HepG2 (cell line): ENCODE measurements at regions not wholly inside any gene's neighbourhood (a gene's known extent, or its start where the extent isn't known, plus 50 kb on each side); places are given as distances from the start of the nearest gene placed in this dataset.

Source experiments
- BCLAF1 ChIP-seq: fragments of 450-650 bp; IDR thresholded peaks from 2 replicates; pipeline ENCODE4 v1.6.1; 2017; ENCODE audit warnings: mild to moderate bottlenecking
- E2F2 ChIP-seq: sonication (generic); formaldehyde crosslinking; IDR thresholded peaks from 2 replicates; pipeline ENCODE4 v1.4.0; 2020; ENCODE audit warnings: missing genetic modification reagents, borderline replicate concordance
- HDAC2 ChIP-seq: sonication (generic); formaldehyde crosslinking; IDR thresholded peaks from 2 replicates; pipeline ENCODE4 v1.4.0; 2020; ENCODE audit warnings: missing genetic modification reagents
- HNF4G ChIP-seq, 2 experiments: sonication (generic) in 1 of 2; formaldehyde crosslinking in 1 of 2; IDR thresholded peaks; 2 replicates each; pipeline versions ENCODE4 v1.4.0 to v1.6.1; 2011 to 2020; ENCODE audit warnings: borderline replicate concordance in 2 of 2, low read depth in 2 of 2, mild to moderate bottlenecking in 2 of 2, low read length in 1 of 2, missing genetic modification reagents in 1 of 2, moderate library complexity in 1 of 2
- ISL2 ChIP-seq: sonication (generic); formaldehyde crosslinking; IDR thresholded peaks from 2 replicates; pipeline ENCODE4 v1.5.0; 2020; ENCODE audit warnings: missing genetic modification reagents
- KLF6 ChIP-seq: IDR thresholded peaks from 2 replicates; pipeline ENCODE4 v1.8.0; 2016; ENCODE audit warnings: missing biosample characterization, missing genetic modification reagents
- KMT2A ChIP-seq: sonication (generic); formaldehyde crosslinking; IDR thresholded peaks from 2 replicates; pipeline ENCODE4 v1.4.0; 2020; ENCODE audit warnings: missing genetic modification reagents
- PITX1 ChIP-seq: sonication (generic); formaldehyde crosslinking; IDR thresholded peaks from 2 replicates; pipeline ENCODE4 v1.5.1; 2020; ENCODE audit warnings: mild to moderate bottlenecking, missing genetic modification reagents
- REXO4 ChIP-seq: sonication (generic); formaldehyde crosslinking; IDR thresholded peaks from 2 replicates; pipeline ENCODE4 v1.8.0; 2022; ENCODE audit warnings: missing genetic modification reagents, mild to moderate bottlenecking, borderline replicate concordance
- STAT6 ChIP-seq: sonication (generic); formaldehyde crosslinking; IDR thresholded peaks from 2 replicates; pipeline ENCODE4 v1.4.0; 2020; ENCODE audit warnings: missing genetic modification reagents, mild to moderate bottlenecking, borderline replicate concordance
- ZBTB43 ChIP-seq: sonication (generic); formaldehyde crosslinking; conservative IDR thresholded peaks from 2 replicates; pipeline ENCODE4 v1.4.0; 2020; ENCODE audit warnings: missing genetic modification reagents
- ZFP36L2 ChIP-seq: sonication (generic); formaldehyde crosslinking; IDR thresholded peaks from 2 replicates; pipeline ENCODE4 v1.4.0; 2020; ENCODE audit warnings: missing genetic modification reagents
- ZNF207 ChIP-seq: fragments of 450-650 bp; IDR thresholded peaks from 2 replicates; pipeline ENCODE4 v1.6.1; 2016; ENCODE audit warnings: antibody characterized with exemption, borderline replicate concordance
- ZNF276 ChIP-seq: sonication (generic); formaldehyde crosslinking; IDR thresholded peaks from 2 replicates; pipeline ENCODE4 v1.4.0; 2020; ENCODE audit warnings: mild to moderate bottlenecking, low read depth, missing genetic modification reagents
- ZNF44 ChIP-seq: sonication (generic); formaldehyde crosslinking; IDR thresholded peaks from 2 replicates; pipeline ENCODE4 v1.5.1; 2020; ENCODE audit warnings: mild to moderate bottlenecking, missing genetic modification reagents
- ZNF670 ChIP-seq: sonication (generic); formaldehyde crosslinking; IDR thresholded peaks from 2 replicates; pipeline ENCODE4 v1.8.0; 2022; ENCODE audit warnings: mild to moderate bottlenecking, missing genetic modification reagents, borderline replicate concordance
- ZNF709 ChIP-seq: sonication (generic); formaldehyde crosslinking; IDR thresholded peaks from 2 replicates; pipeline ENCODE4 v1.5.0; 2020; ENCODE audit warnings: mild to moderate bottlenecking, missing genetic modification reagents
- ZNF784 ChIP-seq: sonication (generic); formaldehyde crosslinking; IDR thresholded peaks from 2 replicates; pipeline ENCODE4 v1.5.1; 2020; ENCODE audit warnings: missing genetic modification reagents, mild to moderate bottlenecking, borderline replicate concordance

- TF ChIP-seq ZNF207 (no peak), KLF6 (CRISPR knock-in tag) (no peak), E2F2 (CRISPR knock-in tag) (no peak), HNF4G (IDR thresholded peaks at IDR 0.05; ENCODE audit: borderline replicate concordance, low read depth, low read length) (peak; percentile 75; the same call in 1 of the 2 replicates), HNF4G (CRISPR knock-in tag; IDR thresholded peaks at IDR 0.05; ENCODE audit: borderline replicate concordance, low read depth) (no peak), KMT2A (CRISPR knock-in tag) (no peak), HDAC2 (0 out of 2 replicates have a peak, but pooled peaks have one; percentile 37), ZNF276 (CRISPR knock-in tag) (no peak), ZNF44 (CRISPR knock-in tag) (no peak), REXO4 (no peak), STAT6 (CRISPR knock-in tag) (no peak), ZNF784 (CRISPR knock-in tag) (no peak), ZNF670 (CRISPR knock-in tag) (no peak), ZFP36L2 (CRISPR knock-in tag) (no peak), BCLAF1 (no peak), ISL2 (CRISPR knock-in tag) (0 out of 2 replicates have a peak, but pooled peaks have one; percentile 26), ZBTB43 (CRISPR knock-in tag) (no peak), PITX1 (no peak), ZNF709 (CRISPR knock-in tag) (no peak)
These were observed 90.2 kb upstream of the TAB3 start (continued) for GRCh38 chrX:30979271-30979670.
